WTC11 (cell line): ENCODE measurements at regions not wholly inside any gene's neighbourhood (a gene's known extent, or its start where the extent isn't known, plus 50 kb on each side); places are given as distances from the start of the nearest gene placed in this dataset.

ENCODE experiments used
- ATAC-seq: fragments of 200-7000 bp; cut with Tn5 transposase; 2 replicates; pipeline ENCODE4 v1.10.0; 2021; ENCODE audit warnings: mild to moderate bottlenecking, moderate library complexity
- CTCF ChIA-PET: fragments of 300-600 bp; sonication (Branson Sonifier 250); formaldehyde crosslinking; loops from one replicate; lab custom pipeline; 2021; ENCODE audit warnings: antibody characterized with exemption; lab: Charles Lee
- POLR2A ChIA-PET: fragments of 350-600 bp; sonication (Branson Sonifier 250); formaldehyde crosslinking; loops from one replicate; lab custom pipeline; 2021; ENCODE audit warnings: antibody characterized with exemption; lab: Charles Lee
- DNase-seq: peaks from one replicate; pipeline ENCODE4 v3.0.0; 2021; ENCODE audit warnings: low spot score
- H3K27ac Mint-ChIP-seq: 2 replicates; pipeline ENCODE4 v1.8.0; 2021; ENCODE audit warnings: mixed read lengths
- H3K27me3 Mint-ChIP-seq: 2 replicates; pipeline ENCODE4 v1.8.0; 2021; ENCODE audit warnings: low read depth, mild to moderate bottlenecking, moderate library complexity, mixed read lengths
- H3K36me3 Mint-ChIP-seq: 2 replicates; pipeline ENCODE4 v1.8.0; 2021; ENCODE audit warnings: mixed read lengths
- H3K4me1 Mint-ChIP-seq: 2 replicates; pipeline ENCODE4 v1.8.0; 2022; ENCODE audit warnings: mixed read lengths
- H3K4me3 Mint-ChIP-seq: 2 replicates; pipeline ENCODE4 v1.8.0; 2021; ENCODE audit warnings: mild to moderate bottlenecking, moderate library complexity, mixed read lengths
- H3K9me3 Mint-ChIP-seq: 2 replicates; pipeline ENCODE4 v1.8.0; 2021; ENCODE audit warnings: mixed read lengths
- EMX1 ChIP-seq: fragments of 250-450 bp; sonication (Bioruptor Pico); IDR thresholded peaks from 2 replicates; pipeline ENCODE4 v1.8.0; 2021; ENCODE audit warnings: mild to moderate bottlenecking
- FOXJ3 ChIP-seq: sonication (generic); formaldehyde crosslinking; IDR thresholded peaks from 2 replicates; pipeline ENCODE4 v1.9.0; 2021; ENCODE audit warnings: missing genetic modification reagents, mild to moderate bottlenecking, borderline replicate concordance
- FOXK1 ChIP-seq: sonication (generic); formaldehyde crosslinking; IDR thresholded peaks from 2 replicates; pipeline ENCODE4 v1.8.0; 2022; ENCODE audit warnings: mild to moderate bottlenecking, moderate library complexity, missing genetic modification reagents
- IRF2 ChIP-seq: sonication (generic); formaldehyde crosslinking; IDR thresholded peaks from 2 replicates; pipeline ENCODE4 v1.8.0; 2022; ENCODE audit warnings: low read depth, missing genetic modification reagents, borderline replicate concordance
- NFATC4 ChIP-seq: fragments of 250-450 bp; sonication (Bioruptor Pico); IDR thresholded peaks from 2 replicates; pipeline ENCODE4 v1.9.0; 2021; ENCODE audit warnings: mild to moderate bottlenecking
- NR1H2 ChIP-seq: sonication (generic); formaldehyde crosslinking; IDR thresholded peaks from 2 replicates; pipeline ENCODE4 v1.9.0; 2021; ENCODE audit warnings: mild to moderate bottlenecking, moderate library complexity, missing genetic modification reagents
- NR2C2 ChIP-seq: sonication (generic); formaldehyde crosslinking; IDR thresholded peaks from 2 replicates; pipeline ENCODE4 v1.8.0; 2022; ENCODE audit warnings: mild to moderate bottlenecking, missing genetic modification reagents
- RELA ChIP-seq: sonication (generic); formaldehyde crosslinking; IDR thresholded peaks from 2 replicates; pipeline ENCODE4 v1.8.1; 2022; ENCODE audit warnings: missing genetic modification reagents, mild to moderate bottlenecking, borderline replicate concordance
- TCF7 ChIP-seq: sonication (generic); formaldehyde crosslinking; IDR thresholded peaks from 2 replicates; pipeline ENCODE4 v1.8.0; 2022; ENCODE audit warnings: mild to moderate bottlenecking, low read depth, missing genetic modification reagents, moderate library complexity
- ZBTB21 ChIP-seq: sonication (generic); formaldehyde crosslinking; IDR thresholded peaks from 2 replicates; pipeline ENCODE4 v1.8.1; 2023; ENCODE audit warnings: mild to moderate bottlenecking, missing genetic modification reagents, borderline replicate concordance
- ZNF121 ChIP-seq: sonication (generic); formaldehyde crosslinking; IDR thresholded peaks from 2 replicates; pipeline ENCODE4 v1.8.0; 2023; ENCODE audit warnings: missing genetic modification reagents
- ZNF396 ChIP-seq: fragments of 250-450 bp; sonication (Bioruptor Pico); IDR thresholded peaks from 2 replicates; pipeline ENCODE4 v1.8.0; 2021; ENCODE audit warnings: mild to moderate bottlenecking, moderate library complexity, borderline replicate concordance
- ZNF423 ChIP-seq: fragments of 250-450 bp; sonication (Bioruptor Pico); IDR thresholded peaks from 2 replicates; pipeline ENCODE4 v2.1.2; 2022; ENCODE audit warnings: mild to moderate bottlenecking, moderate library complexity
- ZNF671 ChIP-seq: fragments of 250-450 bp; sonication (Bioruptor Pico); IDR thresholded peaks from 2 replicates; pipeline ENCODE4 v1.8.0; 2021; ENCODE audit warnings: mild to moderate bottlenecking
- TF ChIP-seq, protein P1 (sequence below): sonication (generic); formaldehyde crosslinking; conservative IDR thresholded peaks from 2 replicates; pipeline ENCODE4 v1.8.1; 2023; ENCODE audit warnings: mild to moderate bottlenecking, low read depth, missing genetic modification reagents, moderate library complexity
- TF ChIP-seq, protein P2 (sequence below): sonication (generic); formaldehyde crosslinking; IDR thresholded peaks from 2 replicates; pipeline ENCODE4 v1.8.1; 2022; ENCODE audit warnings: mild to moderate bottlenecking, missing genetic modification reagents, moderate library complexity, borderline replicate concordance
- TF ChIP-seq, protein P3 (sequence below): sonication (generic); formaldehyde crosslinking; IDR thresholded peaks from 2 replicates; pipeline ENCODE4 v1.8.0; 2022; ENCODE audit warnings: mild to moderate bottlenecking, missing genetic modification reagents
- TF ChIP-seq, protein P4 (sequence below): fragments of 250-450 bp; sonication (Bioruptor Pico); conservative IDR thresholded peaks from 2 replicates; pipeline ENCODE4 v1.9.0; 2021; ENCODE audit warnings: mild to moderate bottlenecking
- TF ChIP-seq, protein P5 (sequence below): sonication (generic); formaldehyde crosslinking; IDR thresholded peaks from 2 replicates; pipeline ENCODE4 v1.8.1; 2022; ENCODE audit warnings: low read depth, missing genetic modification reagents, borderline replicate concordance
- TF ChIP-seq, protein P6 (sequence below): sonication (generic); formaldehyde crosslinking; IDR thresholded peaks from 2 replicates; pipeline ENCODE4 v1.8.1; 2022; ENCODE audit warnings: mild to moderate bottlenecking, moderate library complexity, missing genetic modification reagents
- TF ChIP-seq, protein P7 (sequence below): fragments of 250-450 bp; sonication (Bioruptor Pico); IDR thresholded peaks from 2 replicates; pipeline ENCODE4 v1.9.0; 2021; ENCODE audit warnings: mild to moderate bottlenecking

DNA sequence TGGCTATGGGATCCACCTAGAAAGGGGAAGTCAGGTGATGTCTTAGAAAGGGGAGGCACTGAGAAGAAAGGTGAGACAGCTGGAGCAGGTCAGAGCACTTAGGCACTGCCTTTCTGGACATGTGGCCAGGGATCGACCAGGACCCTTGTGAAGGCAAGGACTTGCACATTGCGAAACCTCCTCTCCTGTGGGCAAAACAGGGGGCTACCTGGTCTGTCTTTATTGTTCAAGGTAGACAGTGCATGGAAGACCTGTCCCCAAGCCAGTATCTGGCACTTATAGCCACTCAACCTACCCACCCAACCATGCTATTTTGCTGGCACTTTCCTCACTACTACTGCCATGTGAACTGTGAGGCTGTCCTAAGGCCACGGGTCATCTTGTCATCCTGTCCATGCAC, 67.2 kb downstream of the NAV1 start:
- Mint-ChIP-seq H3K27me3 (peaks cover 2% of the 10 kb centered on the region), H3K27ac (no peak overlapping the region), H3K9me3 (no peaks in the 10 kb centered on the region), H3K4me1 (no peaks in the 10 kb centered on the region), H3K36me3 (no peaks in the 10 kb centered on the region), H3K4me3 (no peak overlapping the region)
- DNase-seq (no peak), ATAC-seq (no peak)
- CTCF ChIA-PET, result no interaction called here
- no peak for TF ChIP-seq EMX1 (CRISPR knock-in tag)
- TF ChIP-seq IRF2 (CRISPR knock-in tag), result no peak
- no peak for TF ChIP-seq ZNF121
- TF ChIP-seq, protein P1, sequence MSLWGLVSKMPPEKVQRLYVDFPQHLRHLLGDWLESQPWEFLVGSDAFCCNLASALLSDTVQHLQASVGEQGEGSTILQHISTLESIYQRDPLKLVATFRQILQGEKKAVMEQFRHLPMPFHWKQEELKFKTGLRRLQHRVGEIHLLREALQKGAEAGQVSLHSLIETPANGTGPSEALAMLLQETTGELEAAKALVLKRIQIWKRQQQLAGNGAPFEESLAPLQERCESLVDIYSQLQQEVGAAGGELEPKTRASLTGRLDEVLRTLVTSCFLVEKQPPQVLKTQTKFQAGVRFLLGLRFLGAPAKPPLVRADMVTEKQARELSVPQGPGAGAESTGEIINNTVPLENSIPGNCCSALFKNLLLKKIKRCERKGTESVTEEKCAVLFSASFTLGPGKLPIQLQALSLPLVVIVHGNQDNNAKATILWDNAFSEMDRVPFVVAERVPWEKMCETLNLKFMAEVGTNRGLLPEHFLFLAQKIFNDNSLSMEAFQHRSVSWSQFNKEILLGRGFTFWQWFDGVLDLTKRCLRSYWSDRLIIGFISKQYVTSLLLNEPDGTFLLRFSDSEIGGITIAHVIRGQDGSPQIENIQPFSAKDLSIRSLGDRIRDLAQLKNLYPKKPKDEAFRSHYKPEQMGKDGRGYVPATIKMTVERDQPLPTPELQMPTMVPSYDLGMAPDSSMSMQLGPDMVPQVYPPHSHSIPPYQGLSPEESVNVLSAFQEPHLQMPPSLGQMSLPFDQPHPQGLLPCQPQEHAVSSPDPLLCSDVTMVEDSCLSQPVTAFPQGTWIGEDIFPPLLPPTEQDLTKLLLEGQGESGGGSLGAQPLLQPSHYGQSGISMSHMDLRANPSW (CRISPR knock-in tag), result no peak
- TF ChIP-seq, protein P2, sequence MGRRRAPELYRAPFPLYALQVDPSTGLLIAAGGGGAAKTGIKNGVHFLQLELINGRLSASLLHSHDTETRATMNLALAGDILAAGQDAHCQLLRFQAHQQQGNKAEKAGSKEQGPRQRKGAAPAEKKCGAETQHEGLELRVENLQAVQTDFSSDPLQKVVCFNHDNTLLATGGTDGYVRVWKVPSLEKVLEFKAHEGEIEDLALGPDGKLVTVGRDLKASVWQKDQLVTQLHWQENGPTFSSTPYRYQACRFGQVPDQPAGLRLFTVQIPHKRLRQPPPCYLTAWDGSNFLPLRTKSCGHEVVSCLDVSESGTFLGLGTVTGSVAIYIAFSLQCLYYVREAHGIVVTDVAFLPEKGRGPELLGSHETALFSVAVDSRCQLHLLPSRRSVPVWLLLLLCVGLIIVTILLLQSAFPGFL (CRISPR knock-in tag), result no peak
- no peak for TF ChIP-seq NFATC4 (CRISPR knock-in tag)
- TF ChIP-seq, protein P3, sequence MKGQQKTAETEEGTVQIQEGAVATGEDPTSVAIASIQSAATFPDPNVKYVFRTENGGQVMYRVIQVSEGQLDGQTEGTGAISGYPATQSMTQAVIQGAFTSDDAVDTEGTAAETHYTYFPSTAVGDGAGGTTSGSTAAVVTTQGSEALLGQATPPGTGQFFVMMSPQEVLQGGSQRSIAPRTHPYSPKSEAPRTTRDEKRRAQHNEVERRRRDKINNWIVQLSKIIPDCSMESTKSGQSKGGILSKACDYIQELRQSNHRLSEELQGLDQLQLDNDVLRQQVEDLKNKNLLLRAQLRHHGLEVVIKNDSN (CRISPR knock-in tag), result no peak
- TF ChIP-seq, protein P4, sequence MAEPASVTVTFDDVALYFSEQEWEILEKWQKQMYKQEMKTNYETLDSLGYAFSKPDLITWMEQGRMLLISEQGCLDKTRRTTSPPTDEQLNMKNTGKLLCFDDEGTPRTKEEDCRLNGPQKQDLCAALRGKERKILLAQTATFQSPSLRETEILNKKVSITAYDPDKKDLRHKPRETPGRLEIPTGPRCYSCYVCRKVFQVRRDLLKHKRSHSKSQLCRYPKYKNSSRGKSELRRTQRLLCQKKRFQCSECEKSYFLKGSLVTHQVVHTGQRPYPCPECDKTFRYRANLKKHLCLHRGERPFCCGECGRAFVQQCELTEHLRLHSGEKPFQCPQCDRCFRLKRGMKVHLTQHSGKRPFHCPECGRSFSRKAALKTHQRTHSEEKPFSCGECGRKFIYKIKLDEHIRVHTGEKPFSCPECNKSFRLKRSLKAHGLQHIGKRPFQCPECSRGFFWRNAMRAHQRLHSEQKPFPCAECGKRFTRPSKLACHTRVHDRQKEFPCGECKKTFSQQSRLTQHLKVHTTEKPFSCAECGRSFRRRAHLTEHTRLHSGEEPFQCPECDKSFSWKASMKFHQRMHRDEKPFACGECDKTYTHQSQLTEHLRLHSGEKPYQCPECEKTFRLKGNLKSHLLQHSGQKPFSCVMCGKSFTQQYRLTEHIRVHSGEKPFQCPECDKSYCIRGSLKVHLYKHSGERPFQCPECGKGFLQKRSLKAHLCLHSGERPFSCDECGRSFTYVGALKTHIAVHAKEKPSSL (CRISPR knock-in tag), result no peak
- no peak for TF ChIP-seq RELA
- TF ChIP-seq, protein P5, sequence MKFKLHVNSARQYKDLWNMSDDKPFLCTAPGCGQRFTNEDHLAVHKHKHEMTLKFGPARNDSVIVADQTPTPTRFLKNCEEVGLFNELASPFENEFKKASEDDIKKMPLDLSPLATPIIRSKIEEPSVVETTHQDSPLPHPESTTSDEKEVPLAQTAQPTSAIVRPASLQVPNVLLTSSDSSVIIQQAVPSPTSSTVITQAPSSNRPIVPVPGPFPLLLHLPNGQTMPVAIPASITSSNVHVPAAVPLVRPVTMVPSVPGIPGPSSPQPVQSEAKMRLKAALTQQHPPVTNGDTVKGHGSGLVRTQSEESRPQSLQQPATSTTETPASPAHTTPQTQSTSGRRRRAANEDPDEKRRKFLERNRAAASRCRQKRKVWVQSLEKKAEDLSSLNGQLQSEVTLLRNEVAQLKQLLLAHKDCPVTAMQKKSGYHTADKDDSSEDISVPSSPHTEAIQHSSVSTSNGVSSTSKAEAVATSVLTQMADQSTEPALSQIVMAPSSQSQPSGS (CRISPR knock-in tag), result no peak
- no peak for TF ChIP-seq NR2C2 (CRISPR knock-in tag)
- TF ChIP-seq, protein P6, sequence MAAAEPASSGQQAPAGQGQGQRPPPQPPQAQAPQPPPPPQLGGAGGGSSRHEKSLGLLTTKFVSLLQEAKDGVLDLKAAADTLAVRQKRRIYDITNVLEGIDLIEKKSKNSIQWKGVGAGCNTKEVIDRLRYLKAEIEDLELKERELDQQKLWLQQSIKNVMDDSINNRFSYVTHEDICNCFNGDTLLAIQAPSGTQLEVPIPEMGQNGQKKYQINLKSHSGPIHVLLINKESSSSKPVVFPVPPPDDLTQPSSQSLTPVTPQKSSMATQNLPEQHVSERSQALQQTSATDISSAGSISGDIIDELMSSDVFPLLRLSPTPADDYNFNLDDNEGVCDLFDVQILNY (CRISPR knock-in tag), result no peak
- no peak for TF ChIP-seq ZNF396 (CRISPR knock-in tag)
- TF ChIP-seq TCF7 (CRISPR knock-in tag), result no peak
- POLR2A ChIA-PET, result no interaction called here

DNA sequence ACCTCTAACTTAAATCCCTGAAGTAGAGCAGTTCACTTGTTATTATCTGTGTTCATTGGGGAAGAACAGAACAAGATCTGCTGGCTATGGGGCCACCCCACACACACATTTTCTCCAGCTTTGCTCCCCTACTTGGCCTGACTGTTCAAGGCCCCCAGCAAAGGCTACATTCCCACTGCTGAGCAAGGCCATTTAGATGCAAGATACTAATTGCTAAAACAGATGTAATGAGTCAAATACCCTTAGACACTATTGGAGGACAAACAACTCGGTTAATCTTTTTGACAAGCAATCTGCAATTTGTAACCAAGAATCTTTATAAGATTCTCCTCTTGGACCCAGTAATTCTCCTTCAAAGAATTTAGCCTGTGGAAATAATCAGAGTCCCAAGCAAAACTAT, 67.7 kb downstream of the NAV1 start:
- ChIA-PET CTCF (no interaction called here), POLR2A (no interaction called here)
- ATAC-seq (no peak), DNase-seq (no peak)
- no peak overlapping the region for H3K4me3 Mint-ChIP-seq
- H3K27me3 Mint-ChIP-seq, result no peaks in the 10 kb centered on the region; the same call in 1 of the 2 replicates
- no peak overlapping the region for H3K27ac Mint-ChIP-seq
- H3K9me3 Mint-ChIP-seq, result no peaks in the 10 kb centered on the region
- H3K4me1 Mint-ChIP-seq, result no peaks in the 10 kb centered on the region
- H3K36me3 Mint-ChIP-seq, result no peaks in the 10 kb centered on the region
- TF ChIP-seq, protein P4 (CRISPR knock-in tag), result no peak
- TF ChIP-seq ZBTB21 (CRISPR knock-in tag) (no peak), FOXK1 (no peak), NR1H2 (CRISPR knock-in tag) (no peak), FOXJ3 (CRISPR knock-in tag) (no peak), ZNF423 (no peak), ZNF671 (CRISPR knock-in tag) (no peak)
- TF ChIP-seq, protein P7, sequence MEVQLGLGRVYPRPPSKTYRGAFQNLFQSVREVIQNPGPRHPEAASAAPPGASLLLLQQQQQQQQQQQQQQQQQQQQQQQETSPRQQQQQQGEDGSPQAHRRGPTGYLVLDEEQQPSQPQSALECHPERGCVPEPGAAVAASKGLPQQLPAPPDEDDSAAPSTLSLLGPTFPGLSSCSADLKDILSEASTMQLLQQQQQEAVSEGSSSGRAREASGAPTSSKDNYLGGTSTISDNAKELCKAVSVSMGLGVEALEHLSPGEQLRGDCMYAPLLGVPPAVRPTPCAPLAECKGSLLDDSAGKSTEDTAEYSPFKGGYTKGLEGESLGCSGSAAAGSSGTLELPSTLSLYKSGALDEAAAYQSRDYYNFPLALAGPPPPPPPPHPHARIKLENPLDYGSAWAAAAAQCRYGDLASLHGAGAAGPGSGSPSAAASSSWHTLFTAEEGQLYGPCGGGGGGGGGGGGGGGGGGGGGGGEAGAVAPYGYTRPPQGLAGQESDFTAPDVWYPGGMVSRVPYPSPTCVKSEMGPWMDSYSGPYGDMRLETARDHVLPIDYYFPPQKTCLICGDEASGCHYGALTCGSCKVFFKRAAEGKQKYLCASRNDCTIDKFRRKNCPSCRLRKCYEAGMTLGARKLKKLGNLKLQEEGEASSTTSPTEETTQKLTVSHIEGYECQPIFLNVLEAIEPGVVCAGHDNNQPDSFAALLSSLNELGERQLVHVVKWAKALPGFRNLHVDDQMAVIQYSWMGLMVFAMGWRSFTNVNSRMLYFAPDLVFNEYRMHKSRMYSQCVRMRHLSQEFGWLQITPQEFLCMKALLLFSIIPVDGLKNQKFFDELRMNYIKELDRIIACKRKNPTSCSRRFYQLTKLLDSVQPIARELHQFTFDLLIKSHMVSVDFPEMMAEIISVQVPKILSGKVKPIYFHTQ (CRISPR knock-in tag), result no peak
